ENCODE measurements at regions not wholly inside any gene's neighbourhood (a gene's known extent, or its start where the extent isn't known, plus 50 kb on each side); places are given as distances from the start of the nearest gene placed in this dataset.

DNA sequence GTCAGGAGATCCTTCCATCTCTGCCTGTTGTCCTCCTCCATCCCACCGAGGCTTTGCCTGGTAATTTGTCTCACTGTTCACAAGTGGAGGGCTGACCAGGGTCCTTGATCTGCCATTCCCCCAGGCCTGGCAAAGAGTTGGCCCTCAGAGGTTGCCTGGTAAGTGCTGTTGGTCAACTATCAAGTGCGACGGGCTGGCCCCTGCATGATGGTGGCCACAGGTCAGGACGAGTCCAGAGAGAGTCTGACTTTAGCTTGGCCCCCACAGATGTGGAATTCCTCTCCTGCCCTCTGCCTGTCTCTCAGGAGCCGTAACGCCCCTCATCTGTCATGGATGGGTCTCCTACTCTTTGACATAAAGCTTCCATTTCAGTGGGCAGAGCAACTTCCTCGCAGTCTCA lies 97.3 kb upstream of the SMIM21 start:
- TF ChIP-seq EP300 (IDR thresholded peaks at IDR 0.05) (no peak), POLR2AphosphoS5 (IDR thresholded peaks at IDR 0.05) (no peak), POLR2A (IDR thresholded peaks at IDR 0.05) (no peak)
- TF ChIP-seq, protein P1, sequence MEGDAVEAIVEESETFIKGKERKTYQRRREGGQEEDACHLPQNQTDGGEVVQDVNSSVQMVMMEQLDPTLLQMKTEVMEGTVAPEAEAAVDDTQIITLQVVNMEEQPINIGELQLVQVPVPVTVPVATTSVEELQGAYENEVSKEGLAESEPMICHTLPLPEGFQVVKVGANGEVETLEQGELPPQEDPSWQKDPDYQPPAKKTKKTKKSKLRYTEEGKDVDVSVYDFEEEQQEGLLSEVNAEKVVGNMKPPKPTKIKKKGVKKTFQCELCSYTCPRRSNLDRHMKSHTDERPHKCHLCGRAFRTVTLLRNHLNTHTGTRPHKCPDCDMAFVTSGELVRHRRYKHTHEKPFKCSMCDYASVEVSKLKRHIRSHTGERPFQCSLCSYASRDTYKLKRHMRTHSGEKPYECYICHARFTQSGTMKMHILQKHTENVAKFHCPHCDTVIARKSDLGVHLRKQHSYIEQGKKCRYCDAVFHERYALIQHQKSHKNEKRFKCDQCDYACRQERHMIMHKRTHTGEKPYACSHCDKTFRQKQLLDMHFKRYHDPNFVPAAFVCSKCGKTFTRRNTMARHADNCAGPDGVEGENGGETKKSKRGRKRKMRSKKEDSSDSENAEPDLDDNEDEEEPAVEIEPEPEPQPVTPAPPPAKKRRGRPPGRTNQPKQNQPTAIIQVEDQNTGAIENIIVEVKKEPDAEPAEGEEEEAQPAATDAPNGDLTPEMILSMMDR (IDR thresholded peaks at IDR 0.05) = no peak
